ENCODE measurements at regions not wholly inside any gene's neighbourhood (a gene's known extent, or its start where the extent isn't known, plus 50 kb on each side); places are given as distances from the start of the nearest gene placed in this dataset.

- TF ChIP-seq CTCF (IDR thresholded peaks at IDR 0.05) (no peak), POLR2A (IDR thresholded peaks at IDR 0.05) (no peak), POLR2AphosphoS5 (IDR thresholded peaks at IDR 0.05; ENCODE audit: insufficient read depth in 1 of 2, low read depth in 1 of 2) (no peak)
Observed at GRCh38 chr12:20175704-20176388, 192.5 kb upstream of the PDE3A start.
